IPS DF 4.7 (cell line): ENCODE measurements at regions not wholly inside any gene's neighbourhood (a gene's known extent, or its start where the extent isn't known, plus 50 kb on each side); places are given as distances from the start of the nearest gene placed in this dataset.

ENCODE experiments used
- DNase-seq: peaks from one replicate; pipeline ENCODE4 v3.0.0-alpha.2; 2013; ENCODE audit warnings: low spot score; ENCODE audit errors: extremely low read depth

DNA sequence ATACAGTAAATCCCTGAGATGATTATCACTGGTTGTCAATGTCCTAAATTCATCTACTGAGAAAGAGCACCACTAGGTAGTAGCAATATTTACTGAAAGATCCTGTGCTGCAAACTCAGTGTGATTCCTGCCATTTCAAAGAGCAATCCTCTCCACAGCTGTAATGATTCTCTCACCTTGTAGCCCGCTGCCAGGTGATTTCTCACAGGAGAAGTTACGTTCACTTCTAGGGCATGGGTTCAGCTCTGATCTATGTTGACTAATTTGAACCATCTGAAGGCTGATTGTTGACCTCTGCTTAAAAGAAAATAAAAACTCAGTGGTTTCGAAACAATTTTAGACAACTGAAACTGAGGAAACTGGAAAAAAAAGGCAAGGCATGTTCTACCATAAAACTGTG lies 197.0 kb downstream of the FAT4 start:
- DNase-seq: no peak

GRCh38 chr4:125515016-125515415 lies 200.3 kb downstream of the FAT4 start:
- no peak for DNase-seq

DNA sequence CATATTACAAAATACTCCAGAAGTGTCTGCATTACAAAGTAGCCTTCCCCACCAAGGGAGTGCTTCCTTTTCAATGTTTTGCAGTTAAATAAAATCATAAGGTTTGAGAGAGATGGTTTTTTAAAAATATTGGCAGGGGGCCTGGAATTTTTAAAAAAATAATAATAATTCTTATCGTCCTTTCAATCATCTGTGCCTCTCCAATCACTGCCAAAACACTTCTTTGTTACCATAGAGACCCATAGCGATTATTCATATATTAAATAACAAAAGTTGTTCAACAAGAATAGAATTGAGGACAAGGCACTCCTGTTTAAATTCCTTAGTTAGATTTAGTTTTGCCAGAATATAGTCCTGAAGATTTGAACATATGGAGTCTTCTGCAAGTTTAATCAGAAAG lies 203.1 kb downstream of the FAT4 start:
- no peak for DNase-seq

DNA sequence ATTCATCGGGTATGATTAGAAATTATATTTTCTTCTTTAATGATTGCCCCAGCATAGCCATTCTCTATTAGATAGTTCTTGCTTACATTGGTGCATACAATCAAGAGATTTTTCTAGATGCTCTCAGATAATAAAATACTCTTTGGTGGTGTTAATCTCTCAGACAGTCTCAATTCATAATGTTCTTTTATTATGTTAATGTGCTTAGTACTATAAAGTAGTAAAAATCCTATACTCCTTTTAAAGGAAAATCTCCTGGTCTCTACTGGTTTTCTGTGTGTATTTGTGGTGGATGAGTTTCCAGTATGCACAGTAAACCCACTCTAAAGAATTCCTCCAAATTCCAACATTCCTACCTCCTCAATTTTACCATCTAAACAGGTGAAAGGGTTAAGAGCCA lies 203.5 kb downstream of the FAT4 start:
- no peak for DNase-seq

DNA sequence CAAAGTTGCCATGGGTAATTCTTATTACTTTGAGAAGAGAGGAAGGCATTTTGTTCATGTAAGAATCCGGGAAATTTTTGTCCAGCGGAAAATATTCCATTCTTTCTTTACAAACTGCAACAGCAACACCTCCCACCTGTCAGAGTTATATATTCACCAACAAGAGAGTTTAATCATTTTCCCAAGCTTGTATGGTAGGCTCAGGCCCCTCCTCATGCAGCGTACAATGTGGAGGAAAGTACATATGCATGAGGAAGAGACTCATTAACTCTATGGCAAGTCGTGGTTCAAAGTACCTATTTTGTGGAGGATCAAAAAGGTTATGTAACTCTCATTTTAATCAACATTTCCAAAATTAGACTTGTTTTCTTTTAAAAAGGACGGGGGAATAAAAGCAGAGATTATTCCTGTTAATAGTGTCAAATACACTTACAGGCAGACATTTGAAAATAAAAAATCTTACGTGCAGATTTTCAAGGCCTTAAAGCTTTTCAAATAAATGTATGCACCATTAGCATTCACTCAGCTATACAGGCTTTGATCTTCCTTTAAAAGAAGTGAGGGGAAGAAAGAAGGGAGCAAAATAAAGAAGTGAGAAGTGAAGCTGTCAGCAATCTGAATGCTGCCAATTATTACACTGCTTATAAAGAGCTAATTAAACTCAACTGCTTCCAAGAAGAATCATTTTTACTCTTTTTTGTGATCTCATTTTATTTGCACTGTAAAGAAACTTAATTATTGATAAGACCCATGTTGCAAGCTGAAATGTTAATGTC lies 204.8 kb downstream of the FAT4 start:
- DNase-seq: no peak

DNA sequence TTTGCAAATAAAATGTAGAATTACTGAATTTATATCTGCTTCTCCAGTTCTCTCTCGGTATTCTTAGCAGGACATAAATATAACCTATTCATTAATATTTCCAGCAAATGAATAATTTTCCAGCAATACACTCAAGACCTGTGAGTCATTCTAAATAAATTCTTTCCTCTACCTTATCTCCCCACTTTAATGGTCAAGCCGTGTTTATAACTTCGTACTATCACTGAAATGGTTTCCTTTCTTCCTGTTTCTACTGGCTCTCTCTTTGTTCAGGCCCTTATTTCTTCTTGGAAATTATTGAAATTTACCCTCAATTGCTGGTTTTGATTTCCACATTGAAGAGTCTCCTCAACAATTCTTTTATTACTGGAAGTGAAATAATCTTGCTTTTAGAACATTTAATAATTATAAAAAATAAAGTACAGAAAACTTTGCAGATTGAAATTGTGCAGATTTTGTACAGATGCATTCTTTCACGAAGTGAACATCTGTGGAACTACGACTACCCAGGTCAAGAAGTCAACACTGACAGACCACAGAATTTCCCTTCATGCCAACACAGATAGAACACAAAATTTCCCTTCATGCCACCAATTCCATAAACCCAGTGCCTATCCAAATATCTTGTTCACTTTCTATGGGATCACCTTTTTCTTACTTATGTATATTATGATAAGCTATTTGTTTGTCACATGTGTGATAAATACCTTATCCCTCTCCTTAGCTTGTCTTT lies 205.7 kb downstream of the FAT4 start:
- DNase-seq: no peak

GRCh38 chr4:125522588-125522987 lies 207.8 kb downstream of the FAT4 start:
- no peak for DNase-seq

GRCh38 chr4:125522992-125523391 lies 208.2 kb downstream of the FAT4 start:
- DNase-seq: no peak

DNA sequence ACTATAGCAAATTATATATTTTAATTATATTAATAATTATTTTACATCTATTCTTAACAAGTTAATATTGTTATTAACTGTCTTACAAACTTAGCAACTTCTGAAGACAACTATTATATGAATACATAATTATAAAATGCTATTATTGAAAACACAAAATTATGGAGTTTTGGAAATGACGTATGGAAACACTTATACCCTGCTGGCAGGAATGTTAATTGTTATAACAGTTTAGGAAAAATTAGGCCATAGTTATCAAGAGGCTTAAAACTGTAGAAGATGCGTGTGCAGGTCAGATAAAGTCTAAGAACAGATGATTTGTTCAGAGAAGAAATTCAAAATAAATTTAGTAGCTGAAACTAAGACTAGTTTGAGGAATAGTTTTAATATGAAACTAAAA lies 211.7 kb downstream of the FAT4 start:
- DNase-seq: no peak

GRCh38 chr4:125527681-125528080 lies 212.9 kb downstream of the FAT4 start:
- no peak for DNase-seq

GRCh38 chr4:125529071-125529470 lies 214.3 kb downstream of the FAT4 start:
- no peak for DNase-seq

GRCh38 chr4:125538670-125539069 lies 223.9 kb downstream of the FAT4 start:
- no peak for DNase-seq

DNA sequence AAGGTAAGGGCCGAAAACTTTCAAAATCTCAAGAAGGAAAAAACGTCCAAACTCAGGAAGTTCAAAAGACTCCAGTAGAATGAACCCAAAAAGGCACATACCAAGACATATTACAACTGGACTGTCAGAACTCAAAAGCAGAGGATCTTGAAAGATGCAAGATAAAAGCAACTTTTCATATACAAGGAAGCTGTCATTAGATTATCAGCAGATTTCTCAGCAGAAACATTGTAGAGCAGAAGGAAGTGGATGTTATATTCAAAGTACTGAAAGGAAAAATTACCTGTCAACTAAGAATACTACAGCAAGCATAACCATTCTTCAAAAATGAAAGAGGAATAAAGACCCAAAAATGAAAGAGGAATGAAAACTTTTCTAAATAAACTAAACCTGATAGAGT lies 224.9 kb downstream of the FAT4 start:
- DNase-seq: no peak

GRCh38 chr4:125541836-125542385 lies 227.2 kb downstream of the FAT4 start:
- no peak for DNase-seq

- DNase-seq: no peak
Measured at GRCh38 chr4:125546272-125546671, 231.5 kb downstream of the FAT4 start.

- no peak for DNase-seq
Measured at GRCh38 chr4:125547836-125548235, 233.1 kb downstream of the FAT4 start.

GRCh38 chr4:125550769-125551168 lies 236.0 kb downstream of the FAT4 start:
- no peak for DNase-seq

- no peak for DNase-seq
Measured at GRCh38 chr4:125551466-125551865, 236.7 kb downstream of the FAT4 start.

DNA sequence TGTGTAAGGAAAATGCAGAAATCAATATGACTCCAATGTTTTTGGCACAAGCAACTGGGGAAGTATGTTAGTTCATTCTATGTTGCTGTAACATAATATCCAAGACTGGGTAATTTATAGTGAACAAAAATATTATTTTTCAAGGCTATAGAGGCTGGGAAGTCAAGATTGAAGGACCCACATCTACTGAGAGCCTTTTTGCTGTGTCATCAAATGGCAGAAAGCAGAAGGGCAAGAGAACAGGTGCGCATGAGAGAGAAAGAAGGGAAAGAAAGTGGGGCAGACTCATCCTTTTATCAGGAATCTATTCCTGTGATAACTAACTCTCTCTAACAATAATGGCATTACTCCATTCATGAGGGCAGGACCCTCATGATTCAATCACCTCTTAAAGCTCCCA lies 237.2 kb downstream of the FAT4 start:
- no peak for DNase-seq

- DNase-seq: no peak
Measured at GRCh38 chr4:125572601-125573000, 257.8 kb downstream of the FAT4 start.

DNA sequence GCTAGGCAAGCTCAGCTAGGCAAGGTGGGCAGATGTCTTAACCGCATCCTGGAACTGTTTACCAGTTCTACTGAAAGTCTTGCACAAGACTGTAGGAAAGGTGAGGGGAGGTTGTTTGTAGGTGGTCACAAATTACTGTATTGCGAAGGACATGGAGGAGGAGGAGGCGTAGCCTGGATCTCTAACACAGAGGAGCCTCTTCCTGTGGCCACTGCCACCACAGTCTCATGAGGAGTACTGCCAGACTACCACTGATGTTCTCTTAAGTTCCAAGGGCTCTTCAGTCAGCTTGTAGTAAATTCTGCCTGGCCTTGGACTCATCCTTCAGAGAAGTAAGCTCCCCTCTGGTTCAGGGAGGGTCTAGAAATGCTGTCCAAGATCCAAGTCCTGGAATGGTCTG lies 258.6 kb downstream of the FAT4 start:
- no peak for DNase-seq

DNA sequence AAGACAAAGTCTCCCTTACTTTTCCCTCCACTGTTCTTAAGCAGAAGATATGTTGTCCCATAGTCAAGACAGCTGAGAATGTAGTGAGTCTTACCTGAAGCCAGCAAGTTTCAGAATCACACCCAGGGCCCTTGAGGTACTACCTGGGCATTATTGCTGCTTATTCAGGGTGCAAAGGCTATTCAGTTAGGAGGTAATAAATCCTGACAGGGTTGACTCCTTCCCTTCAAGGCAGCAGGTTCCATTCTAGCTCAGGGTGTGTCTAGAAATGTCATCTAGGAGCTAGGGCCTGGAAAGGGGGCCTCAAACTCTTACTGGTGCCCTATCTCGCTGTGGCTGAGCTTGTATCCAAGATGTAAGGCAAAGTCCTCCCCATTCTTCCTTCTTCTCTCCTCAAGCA lies 259.0 kb downstream of the FAT4 start:
- DNase-seq: no peak

DNA sequence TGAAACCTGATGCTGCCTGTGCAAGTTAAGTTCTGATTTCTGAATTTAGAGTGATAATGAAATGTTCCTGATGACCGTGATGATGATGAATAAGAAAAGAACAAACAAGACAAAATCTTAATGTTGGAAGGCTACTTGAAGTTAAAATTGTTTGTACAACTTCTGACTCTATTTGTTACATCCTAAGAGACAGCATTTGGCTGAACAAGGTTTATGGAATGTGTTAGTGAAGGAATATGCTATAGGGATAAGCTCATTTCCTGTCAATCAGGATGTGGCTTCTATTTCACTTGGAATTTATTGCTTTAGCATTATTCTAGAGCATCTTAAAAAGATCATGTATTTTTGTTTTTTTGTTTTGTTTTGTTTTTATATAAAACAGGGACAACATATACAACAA lies 267.5 kb downstream of the FAT4 start:
- no peak for DNase-seq
